Neural progenitor cell (in vitro differentiated cells): ENCODE measurements at regions not wholly inside any gene's neighbourhood (a gene's known extent, or its start where the extent isn't known, plus 50 kb on each side); places are given as distances from the start of the nearest gene placed in this dataset.

Source experiments
- DNase-seq: peaks from one replicate; pipeline ENCODE4 v3.0.0-alpha.2; 2016; ENCODE audit warnings: low spot score
- H2AFZ ChIP-seq: fragments of 200-600 bp; sonication (generic); replicated peaks from 2 replicates; pipeline ENCODE4 v1.6.1; 2016; ENCODE audit warnings: antibody characterized with exemption
- H3F3A ChIP-seq: fragments of 200-600 bp; sonication (generic); 2 replicates; pipeline ENCODE4 v1.6.1; 2016; ENCODE audit warnings: antibody characterized with exemption, low read depth
- H3K27ac ChIP-seq: fragments of 200-600 bp; sonication (generic); 2 replicates; pipeline ENCODE4 v1.5.1; 2016; ENCODE audit warnings: mild to moderate bottlenecking
- H3K27me3 ChIP-seq: fragments of 200-600 bp; sonication (generic); 2 replicates; pipeline ENCODE4 v1.6.1; 2016; ENCODE audit warnings: mild to moderate bottlenecking, moderate library complexity
- H3K36me3 ChIP-seq: fragments of 200-600 bp; sonication (generic); 2 replicates; pipeline ENCODE4 v1.5.1; 2016
- H3K4me1 ChIP-seq: fragments of 200-600 bp; sonication (generic); 2 replicates; pipeline ENCODE4 v1.6.1; 2016; ENCODE audit warnings: mixed run types
- H3K4me2 ChIP-seq: fragments of 200-600 bp; sonication (generic); 2 replicates; pipeline ENCODE4 v1.6.1; 2016
- H3K4me3 ChIP-seq: fragments of 200-600 bp; sonication (generic); 2 replicates; pipeline ENCODE4 v1.5.1; 2016
- H3K79me2 ChIP-seq: fragments of 200-600 bp; sonication (generic); 2 replicates; pipeline ENCODE4 v1.6.1; 2016; ENCODE audit warnings: low read depth
- H3K9ac ChIP-seq: fragments of 200-600 bp; sonication (generic); 2 replicates; pipeline ENCODE4 v1.6.1; 2016
- H3K9me3 ChIP-seq: fragments of 200-600 bp; sonication (generic); 2 replicates; pipeline ENCODE4 v1.5.1; 2016; ENCODE audit warnings: low read depth
- H4K20me1 ChIP-seq: fragments of 200-600 bp; sonication (generic); 2 replicates; pipeline ENCODE4 v1.6.1; 2016; ENCODE audit warnings: low read depth
- H3K27ac Mint-ChIP-seq: 3 replicates; pipeline ENCODE4 v1.8.0; 2021; ENCODE audit warnings: mixed read lengths
- H3K27me3 Mint-ChIP-seq: 2 replicates; pipeline ENCODE4 v1.8.0; 2022; ENCODE audit warnings: low read depth, mild to moderate bottlenecking, inconsistent platforms, moderate library complexity, mixed read lengths; ENCODE audit not compliant: insufficient read depth
- H3K36me3 Mint-ChIP-seq: 3 replicates; pipeline ENCODE4 v1.8.0; 2021; ENCODE audit warnings: mixed read lengths
- H3K4me1 Mint-ChIP-seq: 3 replicates; pipeline ENCODE4 v1.8.0; 2021; ENCODE audit warnings: mixed read lengths
- H3K4me3 Mint-ChIP-seq: 3 replicates; pipeline ENCODE4 v1.8.0; 2021; ENCODE audit warnings: mild to moderate bottlenecking, moderate library complexity, mixed read lengths
- H3K9me3 Mint-ChIP-seq: 3 replicates; pipeline ENCODE4 v1.8.0; 2020; ENCODE audit warnings: mixed read lengths
- CTCF ChIP-seq: fragments of 200-600 bp; sonication (generic); IDR thresholded peaks from 2 replicates; pipeline ENCODE4 v1.5.1; 2017; ENCODE audit warnings: antibody characterized with exemption, mild to moderate bottlenecking
- EZH2 ChIP-seq: fragments of 200-600 bp; sonication (generic); IDR thresholded peaks from 2 replicates; pipeline ENCODE4 v1.6.1; 2017; ENCODE audit warnings: antibody characterized with exemption, mild to moderate bottlenecking, moderate library complexity
- EZH2phosphoT487 ChIP-seq: fragments of 200-600 bp; sonication (generic); IDR thresholded peaks from 2 replicates; pipeline ENCODE4 v1.6.1; 2017; ENCODE audit warnings: antibody characterized with exemption

GRCh38 chr3:148333091-148333490 is 364.6 kb upstream of the AGTR1 start:
- Histone ChIP-seq H4K20me1 (no peaks in the 10 kb centered on the region), H3K4me2 (no peak overlapping the region), H3K36me3 (no peaks in the 10 kb centered on the region), H2AFZ (no peak overlapping the region), H3K9me3 (no peaks in the 10 kb centered on the region), H3K27ac (no peak overlapping the region), H3K4me1 (peaks cover 9% of the 10 kb centered on the region), H3K79me2 (no peaks in the 10 kb centered on the region), H3K27me3 (no peaks in the 10 kb centered on the region), H3K4me3 (no peak overlapping the region), H3K9ac (no peak overlapping the region), H3F3A (no peaks in the 10 kb centered on the region)
- peaks cover 41% of the 10 kb centered on the region for H3K4me1 Mint-ChIP-seq
- H3K27me3 Mint-ChIP-seq: peaks cover 3% of the 10 kb centered on the region
- no peak for DNase-seq
- H3K9me3 Mint-ChIP-seq: peaks cover 11% of the 10 kb centered on the region
- peaks cover 2% of the 10 kb centered on the region for H3K36me3 Mint-ChIP-seq
- no peak overlapping the region for H3K4me3 Mint-ChIP-seq
- TF ChIP-seq EZH2 (no peak), EZH2phosphoT487 (no peak), CTCF (no peak)
- no peak overlapping the region for H3K27ac Mint-ChIP-seq

- peaks cover 2% of the 10 kb centered on the region for H3K36me3 Mint-ChIP-seq
- Histone ChIP-seq H3K4me3 (no peak overlapping the region), H3K9ac (no peak overlapping the region), H3K36me3 (no peaks in the 10 kb centered on the region), H3F3A (no peaks in the 10 kb centered on the region), H2AFZ (no peak overlapping the region), H3K9me3 (no peaks in the 10 kb centered on the region), H3K4me1 (peaks cover 3% of the 10 kb centered on the region), H4K20me1 (no peaks in the 10 kb centered on the region), H3K79me2 (no peaks in the 10 kb centered on the region), H3K27ac (no peak overlapping the region), H3K4me2 (no peak overlapping the region), H3K27me3 (no peaks in the 10 kb centered on the region)
- no peak overlapping the region for H3K4me3 Mint-ChIP-seq
- H3K4me1 Mint-ChIP-seq: peaks cover 25% of the 10 kb centered on the region
- no peak overlapping the region for H3K27ac Mint-ChIP-seq
- peaks cover 18% of the 10 kb centered on the region for H3K9me3 Mint-ChIP-seq
- no peak for DNase-seq
- TF ChIP-seq EZH2 (no peak), CTCF (no peak), EZH2phosphoT487 (no peak)
- peaks cover 3% of the 10 kb centered on the region for H3K27me3 Mint-ChIP-seq
Observed at GRCh38 chr3:148335612-148336011, 362.1 kb upstream of the AGTR1 start.

DNA sequence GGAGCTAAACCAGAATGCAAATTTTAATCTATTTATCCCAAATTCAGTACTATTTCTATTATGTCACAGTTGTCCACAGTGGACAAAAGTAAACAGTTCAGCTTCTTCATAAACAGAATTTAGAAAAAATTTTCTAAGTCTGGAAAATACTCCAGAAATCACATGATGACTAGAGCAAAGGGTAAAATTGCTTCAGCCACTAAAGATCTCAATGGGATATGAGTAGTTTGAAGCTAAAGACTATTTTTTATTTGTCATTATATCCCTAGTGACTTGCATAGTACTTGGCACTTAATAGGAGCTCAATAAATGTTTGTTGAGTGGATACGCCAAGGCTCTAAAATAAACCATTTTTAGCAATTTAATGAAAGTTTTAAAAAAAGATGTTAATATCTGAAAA is 354.3 kb upstream of the AGTR1 start:
- Histone ChIP-seq H3K9me3 (no peaks in the 10 kb centered on the region), H3K4me3 (no peak overlapping the region), H2AFZ (no peak overlapping the region), H3K79me2 (no peaks in the 10 kb centered on the region), H3K9ac (no peak overlapping the region), H3K27ac (no peak overlapping the region), H3K4me1 (no peaks in the 10 kb centered on the region), H3K36me3 (no peaks in the 10 kb centered on the region), H3K27me3 (no peaks in the 10 kb centered on the region), H3F3A (no peaks in the 10 kb centered on the region), H3K4me2 (no peak overlapping the region), H4K20me1 (no peaks in the 10 kb centered on the region)
- no peak for TF ChIP-seq EZH2
- TF ChIP-seq CTCF: no peak
- TF ChIP-seq EZH2phosphoT487: no peak
- H3K36me3 Mint-ChIP-seq: no peaks in the 10 kb centered on the region
- H3K4me3 Mint-ChIP-seq: no peak overlapping the region
- peaks cover 23% of the 10 kb centered on the region for H3K9me3 Mint-ChIP-seq
- DNase-seq: no peak
- no peaks in the 10 kb centered on the region for H3K4me1 Mint-ChIP-seq
- H3K27ac Mint-ChIP-seq: no peak overlapping the region
- peaks cover 2% of the 10 kb centered on the region for H3K27me3 Mint-ChIP-seq

DNA sequence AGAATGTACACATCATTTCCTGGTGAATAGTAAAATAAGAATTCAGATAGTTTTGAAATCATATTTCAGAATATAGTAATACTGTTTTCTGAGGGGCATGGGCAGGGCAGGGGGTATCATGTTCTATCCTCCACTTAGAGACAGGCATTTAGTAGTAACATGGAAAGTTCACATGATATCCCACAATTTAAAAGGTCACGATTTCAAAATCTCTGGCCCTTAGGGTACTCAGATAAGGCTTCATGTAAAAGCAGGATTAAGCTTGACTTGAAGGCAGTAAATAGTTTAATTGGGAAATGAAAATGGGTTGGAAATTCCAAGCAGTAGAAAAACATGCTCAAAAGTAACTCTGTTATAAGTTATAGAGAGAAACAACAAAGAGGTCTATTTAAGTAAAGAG is 353.2 kb upstream of the AGTR1 start:
- Mint-ChIP-seq H3K4me3 (no peak overlapping the region), H3K27me3 (peaks cover 2% of the 10 kb centered on the region), H3K27ac (no peak overlapping the region), H3K9me3 (peaks cover 21% of the 10 kb centered on the region), H3K36me3 (no peaks in the 10 kb centered on the region), H3K4me1 (no peaks in the 10 kb centered on the region)
- H3K4me1 ChIP-seq: no peaks in the 10 kb centered on the region
- H2AFZ ChIP-seq: no peak overlapping the region
- H3K9ac ChIP-seq: no peak overlapping the region
- H3K27me3 ChIP-seq: no peaks in the 10 kb centered on the region
- no peak for DNase-seq
- H3K4me2 ChIP-seq: no peak overlapping the region
- no peak for TF ChIP-seq EZH2phosphoT487
- TF ChIP-seq EZH2: no peak
- no peak for TF ChIP-seq CTCF
- H3F3A ChIP-seq: no peaks in the 10 kb centered on the region
- H3K36me3 ChIP-seq: no peaks in the 10 kb centered on the region
- H3K27ac ChIP-seq: no peak overlapping the region
- no peaks in the 10 kb centered on the region for H3K79me2 ChIP-seq
- H3K4me3 ChIP-seq: no peak overlapping the region
- H4K20me1 ChIP-seq: no peaks in the 10 kb centered on the region
- no peaks in the 10 kb centered on the region for H3K9me3 ChIP-seq
